Mucosa of descending colon (tissue), 3 donors: ENCODE measurements at regions not wholly inside any gene's neighbourhood (a gene's known extent, or its start where the extent isn't known, plus 50 kb on each side); places are given as distances from the start of the nearest gene placed in this dataset.

ENCODE experiments used
- ATAC-seq: fragments of 200-7000 bp; cut with Tn5 transposase; one replicate; pipeline ENCODE4 v1.9.1; 2020; ENCODE audit warnings: mild to moderate bottlenecking, moderate library complexity
- DNase-seq, 3 donors: peaks; one replicate each; pipeline ENCODE4 v3.0.0-alpha.2; 2020
- H3K36me3 ChIP-seq: fragments of 200-600 bp; one replicate; pipeline ENCODE4 v1.8.0; 2021; ENCODE audit warnings: low read depth, mild to moderate bottlenecking
- H3K4me1 ChIP-seq: fragments of 200-600 bp; one replicate; pipeline ENCODE4 v1.8.0; 2021; ENCODE audit warnings: low read depth, mild to moderate bottlenecking
- H3K4me3 ChIP-seq: fragments of 200-600 bp; one replicate; pipeline ENCODE4 v1.8.0; 2021; ENCODE audit warnings: mild to moderate bottlenecking
- H3K9me3 ChIP-seq: fragments of 200-600 bp; one replicate; pipeline ENCODE4 v1.8.0; 2021; ENCODE audit warnings: mild to moderate bottlenecking
- CTCF ChIP-seq: fragments of 200-600 bp; IDR thresholded peaks from one replicate; pipeline ENCODE4 v1.8.0; 2022; ENCODE audit warnings: antibody characterized with exemption, mild to moderate bottlenecking
- intact Hi-C, 2 donors: fragments of 100-400 bp; cut with DNase I in 1 of 2; cut with micrococcal nuclease in 1 of 2; formaldehyde crosslinking; loops; one replicate each; pipeline versions ENCODE4 v1.11.0 to v1.11.1; 2022; cut with DNase I, micrococcal nuclease
- donor health status: DM: no; HTN: no; CAD: no; lungs with moderate emphysema.
- donor health status: DM: no; HTN: no; CAD: no.
- donor health status: DM: no; HTN: yes; CAD: no.

- intact Hi-C loops = no loop called here
- ATAC-seq = no peak
- no peak for DNase-seq
- Histone ChIP-seq H3K9me3 (peaks cover 19% of the 10 kb centered on the region), H3K4me1 (no peaks in the 10 kb centered on the region), H3K36me3 (no peaks in the 10 kb centered on the region), H3K4me3 (no peak overlapping the region)
- no peak for TF ChIP-seq CTCF
Measured at GRCh38 chr7:12052211-12052610, 158.9 kb upstream of the TMEM106B start.

- Histone ChIP-seq H3K4me3 (no peak overlapping the region), H3K36me3 (no peaks in the 10 kb centered on the region), H3K9me3 (peaks cover 23% of the 10 kb centered on the region), H3K4me1 (no peaks in the 10 kb centered on the region)
- intact Hi-C loops = no loop called here
- no peak for TF ChIP-seq CTCF
- ATAC-seq = no peak
- no peak for DNase-seq
Measured at GRCh38 chr7:12053561-12053960, 157.5 kb upstream of the TMEM106B start.

GRCh38 chr7:12054830-12055229, 156.3 kb upstream of the TMEM106B start:
- ATAC-seq (no peak), DNase-seq (no peak)
- no peak for TF ChIP-seq CTCF
- Histone ChIP-seq H3K9me3 (peaks cover 23% of the 10 kb centered on the region), H3K4me3 (no peak overlapping the region), H3K4me1 (no peaks in the 10 kb centered on the region), H3K36me3 (no peaks in the 10 kb centered on the region)
- intact Hi-C loops = no loop called here

- DNase-seq = no peak
- peaks cover 23% of the 10 kb centered on the region for H3K9me3 ChIP-seq
- no peak for ATAC-seq
- no peaks in the 10 kb centered on the region for H3K36me3 ChIP-seq
- H3K4me3 ChIP-seq = no peak overlapping the region
- intact Hi-C loops = no loop called here
- no peak for TF ChIP-seq CTCF
- no peaks in the 10 kb centered on the region for H3K4me1 ChIP-seq
Measured at GRCh38 chr7:12056381-12056780, 154.7 kb upstream of the TMEM106B start.

GRCh38 chr7:12056977-12057376, 154.1 kb upstream of the TMEM106B start:
- Histone ChIP-seq H3K4me3 (no peak overlapping the region), H3K9me3 (peaks cover 23% of the 10 kb centered on the region), H3K4me1 (no peaks in the 10 kb centered on the region), H3K36me3 (no peaks in the 10 kb centered on the region)
- DNase-seq (no peak), ATAC-seq (no peak)
- TF ChIP-seq CTCF = no peak
- intact Hi-C loops = no loop called here

- no peak for DNase-seq
- intact Hi-C loops = loop anchor here in 1 of 2 donors (10.0 kb wide), 1 partner anchor 263 kb away; no protein-coding TSS in a partner anchor
- H3K4me3 ChIP-seq = no peak overlapping the region
- TF ChIP-seq CTCF = peak; percentile 18
- H3K9me3 ChIP-seq = peaks cover 5% of the 10 kb centered on the region
- H3K36me3 ChIP-seq = no peaks in the 10 kb centered on the region
- no peaks in the 10 kb centered on the region for H3K4me1 ChIP-seq
- ATAC-seq = no peak
Measured at GRCh38 chr7:12062062-12062461, 149.0 kb upstream of the TMEM106B start.
